ENCODE measurements at regions not wholly inside any gene's neighbourhood (a gene's known extent, or its start where the extent isn't known, plus 50 kb on each side); places are given as distances from the start of the nearest gene placed in this dataset.

DNA sequence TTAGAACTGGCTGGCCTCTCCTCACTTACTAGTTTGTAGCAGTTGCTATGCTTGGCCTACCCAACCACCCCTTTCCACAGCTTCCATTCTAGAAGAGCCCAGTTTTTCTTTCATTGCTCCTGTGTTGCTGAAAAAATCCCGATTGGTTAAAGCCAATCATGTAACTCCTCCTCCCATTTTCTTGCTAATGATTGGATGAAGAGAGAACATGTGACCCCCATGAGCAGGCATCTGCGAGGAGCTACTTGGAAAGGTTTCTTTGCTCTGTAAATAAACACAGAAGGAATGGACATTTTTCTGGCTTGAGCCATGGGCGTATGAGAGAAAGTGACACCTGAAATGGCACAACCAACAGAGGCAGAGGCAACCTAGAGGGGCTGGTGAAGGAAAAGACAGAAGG, 773.8 kb upstream of the TBX3 start:
- DNase-seq = no peak

DNA sequence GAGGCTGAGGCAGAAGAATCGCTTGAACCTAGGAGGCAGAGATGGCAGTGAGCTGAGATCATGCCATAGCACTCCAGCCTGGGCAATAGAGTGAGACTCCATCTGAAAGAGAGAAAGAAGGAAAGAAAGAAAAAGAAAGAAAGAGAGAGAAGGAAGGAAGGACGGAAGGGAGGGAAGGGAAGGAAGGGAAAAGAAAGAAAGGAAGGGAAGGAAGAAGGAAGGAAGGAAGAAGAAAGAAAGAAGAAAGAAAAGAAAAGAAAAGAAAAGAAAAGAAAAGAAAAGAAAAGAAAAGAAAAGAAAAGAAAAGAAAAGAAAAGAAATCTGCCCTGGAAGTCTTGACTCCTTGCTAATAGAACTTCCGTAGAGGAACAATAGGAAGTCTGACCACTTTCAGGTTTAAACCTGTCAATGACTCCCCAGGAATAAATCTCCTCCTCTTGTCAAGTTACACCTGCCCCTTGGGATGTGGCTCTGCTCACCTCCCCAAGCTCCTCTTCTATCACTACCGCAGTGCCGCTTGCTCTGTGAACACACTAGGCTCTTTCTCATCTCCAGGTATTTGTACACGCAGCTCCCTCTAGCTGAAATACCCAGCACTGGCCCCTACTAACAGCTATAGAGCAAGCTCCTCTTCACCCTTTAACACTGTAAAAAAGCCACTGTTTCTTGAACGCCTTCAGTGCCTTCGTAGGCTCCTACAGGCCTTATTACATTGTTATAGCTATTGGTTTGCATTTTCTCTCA, 773.1 kb upstream of the TBX3 start:
- DNase-seq = no peak

- no peak for DNase-seq
Measured at GRCh38 chr12:115455268-115455681, 771.3 kb upstream of the TBX3 start.

DNA sequence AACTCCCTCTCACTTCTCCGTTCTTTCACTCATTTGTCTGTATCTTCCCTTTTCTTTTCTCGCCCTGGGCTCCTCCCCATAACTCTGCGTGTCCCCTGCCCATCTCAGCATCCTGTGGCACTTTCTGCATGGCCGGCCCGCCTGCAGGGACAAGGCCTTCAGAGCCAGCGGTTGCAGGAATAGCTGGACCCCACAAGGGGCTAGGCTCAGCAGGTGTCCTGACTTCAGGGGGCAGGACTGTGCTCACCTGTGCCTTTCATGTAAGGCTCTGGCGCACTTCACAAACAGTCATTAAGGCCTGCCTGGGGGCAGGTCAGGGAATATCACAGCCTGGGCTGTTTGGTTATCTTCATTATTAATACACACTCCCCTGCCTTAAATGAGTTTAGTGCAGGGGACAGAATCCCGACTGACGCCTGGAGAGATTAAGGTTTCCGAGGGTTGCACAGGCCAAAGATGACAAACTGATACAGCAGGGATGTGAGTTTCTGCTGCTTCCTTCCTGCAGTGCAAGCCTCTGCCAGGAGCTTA, 768.8 kb upstream of the TBX3 start:
- no peak for DNase-seq

DNA sequence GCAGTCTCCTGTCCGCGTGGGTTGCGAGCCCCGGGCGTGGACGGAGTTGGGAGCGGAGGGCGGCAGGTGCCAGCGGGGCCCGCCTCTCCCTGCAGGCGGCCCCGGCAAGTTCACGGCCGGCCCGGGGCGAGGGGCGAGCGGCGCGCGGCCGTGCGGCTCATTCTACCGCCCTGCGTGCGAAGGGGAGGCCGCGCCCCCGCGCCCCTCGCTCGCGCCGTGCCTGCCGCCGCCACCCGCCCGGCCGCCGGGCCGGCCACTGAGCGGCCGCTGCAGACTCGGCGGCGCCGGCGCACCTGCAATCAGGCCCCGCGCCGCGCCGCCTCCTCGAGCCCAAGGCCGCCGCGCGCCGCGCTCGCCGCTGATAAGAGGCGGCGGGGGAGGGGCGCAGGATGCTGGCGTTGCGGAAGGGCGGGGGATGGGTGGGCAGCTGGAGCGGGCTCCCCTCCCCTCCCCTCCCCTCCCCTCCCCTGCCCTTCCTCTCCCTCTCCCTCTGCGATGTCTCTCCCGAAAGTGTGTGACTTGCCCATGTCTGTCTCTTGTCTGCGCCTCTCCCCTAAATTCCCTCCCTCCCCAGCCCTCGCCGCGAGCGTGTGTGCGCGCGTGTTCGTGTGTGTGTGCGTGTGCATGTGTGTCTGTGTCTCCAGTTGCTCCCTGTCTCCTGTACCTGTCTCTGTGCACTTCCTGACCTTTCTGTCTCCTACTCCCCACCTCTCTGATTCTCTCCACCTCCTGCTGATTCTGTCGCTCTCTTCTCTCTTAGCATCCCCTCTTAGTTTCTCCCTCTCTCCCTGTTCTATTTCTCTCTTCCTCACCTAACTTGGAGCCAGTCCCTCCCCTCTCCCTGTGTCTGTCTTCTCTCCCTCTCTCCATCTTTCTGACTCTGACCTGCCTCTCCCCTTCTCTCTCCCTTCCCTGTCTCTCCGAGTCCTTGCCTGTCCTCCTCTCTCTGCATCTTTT, 768.1 kb upstream of the TBX3 start:
- peak; percentile 10 for DNase-seq

GRCh38 chr12:115451151-115451779, 767.3 kb upstream of the TBX3 start:
- DNase-seq = no peak

DNA sequence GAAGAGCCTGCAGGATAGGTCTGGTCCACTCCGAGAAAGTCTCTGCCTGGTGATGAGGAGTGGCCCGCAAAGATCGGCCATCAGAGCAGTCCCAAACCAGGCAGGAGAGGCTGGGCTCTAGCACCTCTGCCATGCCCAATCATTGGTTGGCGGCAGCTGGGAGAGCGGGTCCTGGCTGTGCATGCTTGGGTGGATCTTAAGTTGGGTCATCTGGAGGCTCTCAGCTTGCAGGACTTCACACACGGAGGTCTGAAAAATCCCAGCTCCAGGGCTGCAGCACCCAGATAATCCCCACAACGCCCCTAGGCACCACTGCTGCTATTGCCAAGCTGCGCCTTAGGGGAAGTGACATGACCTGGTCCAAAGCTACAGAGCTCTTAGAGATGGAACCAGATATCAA, 766.7 kb upstream of the TBX3 start:
- DNase-seq = no peak

DNA sequence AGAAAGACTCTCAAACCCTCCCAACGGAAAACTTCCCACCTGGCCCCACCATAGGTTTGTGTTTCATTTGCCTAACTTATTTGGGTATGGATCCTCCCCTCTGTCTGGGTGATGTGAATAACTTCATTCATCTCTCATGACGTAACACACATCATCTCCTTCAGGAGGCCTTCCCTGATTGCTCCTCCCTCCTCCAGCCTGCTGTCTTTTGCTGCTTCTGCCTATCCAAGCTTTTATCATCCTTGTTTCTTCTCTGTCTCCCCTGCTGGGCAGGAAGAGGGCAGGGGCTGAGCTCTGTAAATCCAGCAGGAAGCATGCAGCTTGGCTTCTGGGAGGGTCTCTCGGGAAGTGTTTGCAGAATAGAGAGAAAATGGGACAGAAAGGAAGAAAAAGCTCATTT, 766.0 kb upstream of the TBX3 start:
- no peak for DNase-seq

DNA sequence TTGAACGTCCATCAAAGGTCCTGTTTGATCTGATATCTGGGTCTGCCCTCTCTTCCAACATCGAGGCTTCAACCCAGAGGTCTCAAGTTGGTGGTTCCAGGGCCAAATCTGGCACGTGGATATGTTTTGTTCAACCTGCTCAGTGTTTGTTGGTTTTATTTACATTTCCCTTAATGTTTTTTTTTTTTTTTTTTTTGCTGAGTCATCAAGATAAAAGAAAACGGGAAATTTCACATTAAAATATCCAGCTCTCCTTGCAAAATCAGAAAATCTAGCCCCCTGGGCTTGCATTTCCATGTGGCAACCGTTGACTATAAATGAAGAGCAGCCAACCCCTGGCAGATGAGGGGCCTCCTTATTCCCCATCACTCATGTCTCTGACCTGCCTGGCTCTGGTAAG, 765.6 kb upstream of the TBX3 start:
- DNase-seq = no peak

- no peak for DNase-seq
Measured at GRCh38 chr12:115444346-115444745, 760.4 kb upstream of the TBX3 start.

- DNase-seq = no peak
Measured at GRCh38 chr12:115443351-115443938, 759.5 kb upstream of the TBX3 start.

- DNase-seq = no peak
Measured at GRCh38 chr12:115440438-115440837, 756.5 kb upstream of the TBX3 start.

- no peak for DNase-seq
Measured at GRCh38 chr12:115439008-115439601, 755.1 kb upstream of the TBX3 start.

DNA sequence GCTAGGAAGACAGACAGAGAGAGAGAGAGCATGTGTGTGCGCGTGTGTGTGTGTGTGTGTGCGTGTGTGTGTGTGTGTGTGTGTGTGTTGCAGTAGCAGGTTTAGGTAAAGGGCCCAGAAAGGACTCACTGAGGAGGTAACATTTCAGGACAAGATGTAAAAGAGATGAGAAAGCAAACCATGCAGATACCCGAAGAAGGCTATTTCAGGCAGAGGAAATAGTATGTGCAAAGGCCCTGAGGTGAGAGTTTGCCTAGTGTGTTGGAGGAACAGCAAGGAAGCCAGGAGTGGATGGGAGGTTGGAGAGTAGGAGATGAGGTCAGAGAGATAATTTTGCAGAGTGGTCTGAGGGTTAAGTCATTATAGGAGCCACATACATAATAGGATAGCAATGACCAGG, 754.3 kb upstream of the TBX3 start:
- no peak for DNase-seq

DNA sequence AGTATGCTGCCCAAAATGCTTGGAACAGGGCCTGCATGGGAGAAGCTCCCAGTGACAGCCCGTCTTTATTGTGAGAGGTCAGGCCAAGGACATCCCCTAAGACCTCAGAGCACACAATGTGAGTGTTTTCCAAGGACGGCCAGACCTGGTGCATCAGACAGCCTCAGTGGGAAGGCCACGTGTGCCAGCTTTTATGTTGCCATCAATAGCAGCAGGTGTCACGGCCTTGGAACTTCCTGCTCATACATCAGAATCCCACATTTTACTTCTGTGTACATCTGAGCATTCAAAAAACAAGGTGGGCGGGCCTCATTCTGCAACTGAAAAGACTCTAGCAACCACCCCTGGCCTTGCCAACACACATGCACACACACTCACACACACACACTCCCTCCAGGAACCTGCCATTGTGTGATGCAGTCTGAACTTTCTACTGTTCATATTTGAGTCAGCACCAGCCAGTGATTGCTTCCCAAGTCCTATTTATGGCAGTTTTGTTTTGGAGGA, 753.1 kb upstream of the TBX3 start:
- no peak for DNase-seq

GRCh38 chr12:115433014-115433634, 749.1 kb upstream of the TBX3 start:
- DNase-seq = no peak

GRCh38 chr12:115430636-115431035, 746.7 kb upstream of the TBX3 start:
- DNase-seq = no peak

- DNase-seq = no peak
Measured at GRCh38 chr12:115426732-115427131, 742.8 kb upstream of the TBX3 start.

DNA sequence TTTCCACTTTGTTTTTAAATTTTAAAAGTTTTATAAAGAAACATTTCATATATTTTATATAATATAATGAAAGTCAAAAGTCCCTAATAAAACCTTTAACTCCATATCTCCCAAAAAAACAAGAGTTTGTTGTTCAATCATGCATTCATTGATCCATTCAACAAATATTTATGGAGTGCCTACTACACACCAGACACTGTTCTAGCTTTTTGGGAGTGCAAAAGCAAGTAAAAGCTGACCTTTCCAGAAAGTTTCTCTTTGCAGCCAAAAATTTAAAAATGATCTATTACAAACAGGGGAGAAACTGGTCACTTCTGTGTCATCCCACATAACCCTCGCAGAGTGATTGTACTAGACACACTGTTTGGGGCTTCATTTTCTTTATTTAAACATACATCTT, 740.0 kb upstream of the TBX3 start:
- DNase-seq = no peak

GRCh38 chr12:115423546-115423987, 739.6 kb upstream of the TBX3 start:
- DNase-seq = no peak

DNA sequence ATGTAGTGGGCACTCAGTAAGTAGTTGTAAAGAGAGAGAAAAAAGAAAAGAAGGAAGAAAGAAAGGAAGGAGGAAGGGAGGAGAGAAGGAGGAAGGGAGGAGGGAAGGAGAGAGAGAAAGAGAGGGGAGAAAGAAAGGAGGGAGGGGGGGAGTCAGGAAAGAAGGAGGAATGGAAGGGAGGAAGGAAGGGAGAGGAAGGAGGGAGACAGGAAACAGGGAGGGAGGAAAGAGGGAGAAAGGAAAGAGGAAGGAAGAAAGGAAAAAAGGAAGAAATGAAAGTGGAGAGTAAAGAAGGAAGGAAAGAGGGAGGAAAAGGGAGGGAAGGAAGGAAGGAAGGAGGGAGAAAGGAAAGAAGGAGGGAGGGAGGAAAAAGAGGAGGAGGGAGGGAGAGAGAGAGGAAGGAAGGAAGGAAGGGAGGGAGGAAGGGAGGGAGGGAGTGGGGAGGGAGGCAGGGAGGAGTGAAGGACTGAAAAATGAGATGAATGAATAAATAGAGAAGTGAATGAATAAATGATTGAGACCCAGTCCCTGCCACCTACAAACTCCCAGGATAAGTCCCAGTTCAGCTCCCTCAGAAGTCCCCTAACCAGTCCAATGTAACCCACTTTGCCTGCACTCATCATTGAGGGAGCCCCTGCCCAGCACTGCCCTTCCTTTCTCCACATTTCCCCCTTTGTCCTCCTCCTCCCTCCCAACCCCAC, 739.0 kb upstream of the TBX3 start:
- no peak for DNase-seq
